ENCODE measurements at regions not wholly inside any gene's neighbourhood (a gene's known extent, or its start where the extent isn't known, plus 50 kb on each side); places are given as distances from the start of the nearest gene placed in this dataset.

DNA sequence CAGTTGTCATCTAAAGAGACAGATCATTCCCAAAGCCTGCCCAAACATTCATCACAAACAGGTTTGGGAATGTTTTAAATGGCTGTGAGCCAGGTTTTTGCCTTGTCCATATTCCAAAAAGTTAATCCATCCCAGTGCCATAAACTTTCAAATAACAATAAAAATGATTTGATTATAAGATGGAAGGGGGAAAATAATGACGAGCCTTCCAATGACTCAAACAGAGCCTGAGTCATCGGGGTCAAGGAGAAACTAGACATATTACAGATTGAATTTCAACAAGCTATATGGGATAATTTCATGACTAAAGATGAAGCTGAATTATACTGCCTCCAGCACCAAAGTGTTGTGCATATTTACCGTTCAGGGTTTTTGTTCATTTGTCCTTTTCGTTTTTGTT, 195.8 kb upstream of the PKN2 start:
- ChIA-PET CTCF (no interaction called here), POLR2A (ENCODE audit: unreplicated experiment) (no interaction called here)
- Histone ChIP-seq H3K9ac (ENCODE audit: low read length) (no peak overlapping the region), H3K9me3 (ENCODE audit: low read length) (no peaks in the 10 kb centered on the region), H3K4me3 (ENCODE audit: low read length) (no peak overlapping the region), H3K4me1 (ENCODE audit: insufficient read depth, low read length) (peaks cover 7% of the 10 kb centered on the region; the same call in 1 of the 2 replicates), H4K20me1 (ENCODE audit: low read length) (no peaks in the 10 kb centered on the region), H3F3A (ENCODE audit: low read length, unreplicated experiment) (no peaks in the 10 kb centered on the region), H3K4me2 (ENCODE audit: low read length) (no peak overlapping the region), H3K27me3 (ENCODE audit: low read length) (no peaks in the 10 kb centered on the region; the same call in 1 of the 2 replicates), H3K9me2 (replicated peaks; ENCODE audit: low read length) (no peaks in the 10 kb centered on the region), H3K27ac (ENCODE audit: low read length) (no peak overlapping the region), H2AFZ (ENCODE audit: low read length) (no peak overlapping the region), H3K36me3 (ENCODE audit: low read depth, low read length) (no peaks in the 10 kb centered on the region), H3K79me2 (ENCODE audit: low read length) (no peaks in the 10 kb centered on the region)
- TF ChIP-seq EZH2phosphoT487 (IDR thresholded peaks at IDR 0.05; ENCODE audit: borderline replicate concordance, low read length) = no peak
- TF ChIP-seq EZH2 (IDR thresholded peaks at IDR 0.05; ENCODE audit: low read length, unreplicated experiment) = no peak
- TF ChIP-seq, protein P1, sequence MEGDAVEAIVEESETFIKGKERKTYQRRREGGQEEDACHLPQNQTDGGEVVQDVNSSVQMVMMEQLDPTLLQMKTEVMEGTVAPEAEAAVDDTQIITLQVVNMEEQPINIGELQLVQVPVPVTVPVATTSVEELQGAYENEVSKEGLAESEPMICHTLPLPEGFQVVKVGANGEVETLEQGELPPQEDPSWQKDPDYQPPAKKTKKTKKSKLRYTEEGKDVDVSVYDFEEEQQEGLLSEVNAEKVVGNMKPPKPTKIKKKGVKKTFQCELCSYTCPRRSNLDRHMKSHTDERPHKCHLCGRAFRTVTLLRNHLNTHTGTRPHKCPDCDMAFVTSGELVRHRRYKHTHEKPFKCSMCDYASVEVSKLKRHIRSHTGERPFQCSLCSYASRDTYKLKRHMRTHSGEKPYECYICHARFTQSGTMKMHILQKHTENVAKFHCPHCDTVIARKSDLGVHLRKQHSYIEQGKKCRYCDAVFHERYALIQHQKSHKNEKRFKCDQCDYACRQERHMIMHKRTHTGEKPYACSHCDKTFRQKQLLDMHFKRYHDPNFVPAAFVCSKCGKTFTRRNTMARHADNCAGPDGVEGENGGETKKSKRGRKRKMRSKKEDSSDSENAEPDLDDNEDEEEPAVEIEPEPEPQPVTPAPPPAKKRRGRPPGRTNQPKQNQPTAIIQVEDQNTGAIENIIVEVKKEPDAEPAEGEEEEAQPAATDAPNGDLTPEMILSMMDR (conservative IDR thresholded peaks at IDR 0.05; ENCODE audit: low read depth, low read length) = no peak
- no TSS peak for BruUV-seq (replicated peaks)
- DNase-seq (peak; percentile 76), ATAC-seq (no peak; the same call in 1 of the 2 replicates)
- intact Hi-C loops (cut with micrococcal nuclease) = no loop called here

DNA sequence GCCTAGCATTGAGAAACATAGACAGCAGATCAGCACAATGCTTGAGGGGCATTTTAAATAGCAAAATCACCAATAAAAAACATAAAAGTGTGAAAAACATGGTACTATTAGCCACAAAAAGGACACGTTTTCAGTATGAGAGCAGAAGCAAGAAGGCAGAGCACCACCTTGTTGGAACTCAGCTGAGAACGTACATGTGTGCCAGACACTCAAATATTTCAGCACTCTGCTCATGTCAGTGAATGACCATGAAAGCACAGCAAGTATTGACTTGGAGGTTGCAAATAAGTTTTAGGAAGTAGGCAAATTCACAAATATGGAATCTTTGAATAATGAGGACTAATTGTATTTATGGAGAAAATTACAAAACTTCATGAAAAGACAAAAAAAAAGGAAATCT, 193.4 kb upstream of the PKN2 start:
- CTCF ChIA-PET = no interaction called here
- Histone ChIP-seq H3K4me2 (ENCODE audit: low read length) (no peak overlapping the region), H3K9me3 (ENCODE audit: low read length) (no peaks in the 10 kb centered on the region), H3K36me3 (ENCODE audit: low read depth, low read length) (no peaks in the 10 kb centered on the region), H4K20me1 (ENCODE audit: low read length) (no peaks in the 10 kb centered on the region), H3K27me3 (ENCODE audit: low read length) (no peaks in the 10 kb centered on the region), H3K9me2 (replicated peaks; ENCODE audit: low read length) (no peaks in the 10 kb centered on the region), H2AFZ (ENCODE audit: low read length) (no peak overlapping the region), H3K9ac (ENCODE audit: low read length) (no peak overlapping the region), H3K4me1 (ENCODE audit: insufficient read depth, low read length) (peaks cover 7% of the 10 kb centered on the region; the same call in 1 of the 2 replicates), H3K79me2 (ENCODE audit: low read length) (no peaks in the 10 kb centered on the region), H3K27ac (ENCODE audit: low read length) (no peak overlapping the region), H3F3A (ENCODE audit: low read length, unreplicated experiment) (no peaks in the 10 kb centered on the region), H3K4me3 (ENCODE audit: low read length) (no peak overlapping the region)
- BruUV-seq (replicated peaks) = no TSS peak
- intact Hi-C loops (cut with micrococcal nuclease) = no loop called here
- no peak for DNase-seq
- POLR2A ChIA-PET (ENCODE audit: unreplicated experiment) = no interaction called here
- ATAC-seq = no peak
- TF ChIP-seq EZH2phosphoT487 (IDR thresholded peaks at IDR 0.05; ENCODE audit: borderline replicate concordance, low read length) (no peak), EZH2 (IDR thresholded peaks at IDR 0.05; ENCODE audit: low read length, unreplicated experiment) (no peak)
- TF ChIP-seq, protein P1 (conservative IDR thresholded peaks at IDR 0.05; ENCODE audit: low read depth, low read length) = no peak

DNA sequence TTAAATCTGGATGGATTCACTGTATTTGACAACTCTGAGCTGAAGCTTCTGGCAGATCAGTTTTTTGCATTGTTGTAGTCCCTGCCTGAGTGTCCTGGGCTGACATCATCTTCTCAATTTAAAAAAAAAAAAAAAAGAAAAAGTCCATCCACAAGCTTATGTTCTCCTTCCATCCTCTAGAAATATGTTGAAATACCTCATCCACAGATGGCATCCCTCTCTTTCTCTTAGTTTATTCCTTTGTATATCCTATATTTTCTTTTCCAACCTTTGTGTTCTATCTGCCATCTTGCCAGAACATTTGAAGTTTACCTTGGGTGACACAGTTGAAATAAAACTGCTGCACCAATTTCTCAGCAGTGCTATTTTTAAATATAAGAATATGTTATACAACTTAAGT, 184.4 kb upstream of the PKN2 start:
- no peak overlapping the region for H2AFZ ChIP-seq (ENCODE audit: low read length)
- ATAC-seq = no peak
- H3K9me3 ChIP-seq (ENCODE audit: low read length) = no peaks in the 10 kb centered on the region
- H3K4me3 ChIP-seq (ENCODE audit: low read length) = no peak overlapping the region
- intact Hi-C loops (cut with micrococcal nuclease) = no loop called here
- ChIA-PET POLR2A (ENCODE audit: unreplicated experiment) (no interaction called here), CTCF (no interaction called here)
- H3K79me2 ChIP-seq (ENCODE audit: low read length) = no peaks in the 10 kb centered on the region
- DNase-seq = no peak
- no peaks in the 10 kb centered on the region for H3F3A ChIP-seq (ENCODE audit: low read length, unreplicated experiment)
- H4K20me1 ChIP-seq (ENCODE audit: low read length) = no peaks in the 10 kb centered on the region
- no peak overlapping the region for H3K4me2 ChIP-seq (ENCODE audit: low read length)
- H3K4me1 ChIP-seq (ENCODE audit: insufficient read depth, low read length) = no peaks in the 10 kb centered on the region
- no peak overlapping the region for H3K9ac ChIP-seq (ENCODE audit: low read length)
- BruUV-seq (replicated peaks) = no TSS peak
- H3K9me2 ChIP-seq (replicated peaks; ENCODE audit: low read length) = no peaks in the 10 kb centered on the region
- no peak overlapping the region for H3K27ac ChIP-seq (ENCODE audit: low read length)
- no peaks in the 10 kb centered on the region for H3K36me3 ChIP-seq (ENCODE audit: low read depth, low read length)
- TF ChIP-seq EZH2 (IDR thresholded peaks at IDR 0.05; ENCODE audit: low read length, unreplicated experiment) (no peak), EZH2phosphoT487 (IDR thresholded peaks at IDR 0.05; ENCODE audit: borderline replicate concordance, low read length) (no peak)
- TF ChIP-seq, protein P1 (conservative IDR thresholded peaks at IDR 0.05; ENCODE audit: low read depth, low read length) = no peak
- no peaks in the 10 kb centered on the region for H3K27me3 ChIP-seq (ENCODE audit: low read length)

Data from PC-3 (cell line).